ENCODE measurements at regions not wholly inside any gene's neighbourhood (a gene's known extent, or its start where the extent isn't known, plus 50 kb on each side); places are given as distances from the start of the nearest gene placed in this dataset.
"Not testable (repeated sequence)": the region's sequence is repeated elsewhere in the genome, so short reads cannot be mapped to it uniquely, and the experiment has no call there.

DNA sequence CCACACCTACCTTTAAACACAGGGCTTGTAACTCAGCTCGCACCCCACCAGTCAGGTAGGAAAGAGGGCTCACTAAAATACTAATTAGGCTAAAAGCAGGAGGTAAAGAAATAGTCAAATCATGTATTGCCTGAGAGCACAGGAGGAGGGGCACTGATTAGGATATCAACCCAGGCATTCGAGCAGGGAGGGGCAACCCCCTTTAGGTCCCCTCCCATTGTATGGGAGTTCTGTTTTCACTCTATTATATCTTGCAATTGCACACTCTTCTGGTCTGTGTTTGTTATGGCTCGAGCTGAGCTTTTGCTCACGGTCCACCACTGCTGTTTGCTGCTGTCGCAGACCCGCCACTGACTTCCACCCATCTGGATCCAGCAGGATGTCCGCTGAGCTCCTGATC, 657.2 kb downstream of the PRIM2 start:
- no peak overlapping the region for H3K27ac ChIP-seq (ENCODE audit: low read length)
- CTCF ChIA-PET: no interaction called here
- no peaks in the 10 kb centered on the region for H3K36me3 ChIP-seq (ENCODE audit: low read depth, low read length)
- no peak for TF ChIP-seq EZH2 (IDR thresholded peaks at IDR 0.05; ENCODE audit: low read length, unreplicated experiment)
- no peak for TF ChIP-seq EZH2phosphoT487 (IDR thresholded peaks at IDR 0.05; ENCODE audit: borderline replicate concordance, low read length)
- no peaks in the 10 kb centered on the region for H3K79me2 ChIP-seq (ENCODE audit: low read length)
- ATAC-seq: no peak
- no peak overlapping the region for H3K9ac ChIP-seq (ENCODE audit: low read length)
- POLR2A ChIA-PET (ENCODE audit: unreplicated experiment): no interaction called here
- H3K4me1 ChIP-seq (ENCODE audit: insufficient read depth, low read length): no peaks in the 10 kb centered on the region
- H4K20me1 ChIP-seq (ENCODE audit: low read length): no peaks in the 10 kb centered on the region
- no peaks in the 10 kb centered on the region for H3K27me3 ChIP-seq (ENCODE audit: low read length)
- no peak overlapping the region for H2AFZ ChIP-seq (ENCODE audit: low read length)
- DNase-seq: no peak
- no peaks in the 10 kb centered on the region for H3K9me3 ChIP-seq (ENCODE audit: low read length)
- no TSS peak for BruUV-seq (replicated peaks)
- intact Hi-C loops (cut with micrococcal nuclease): no loop called here
- no peak overlapping the region for H3K4me2 ChIP-seq (ENCODE audit: low read length)
- no peaks in the 10 kb centered on the region for H3K9me2 ChIP-seq (replicated peaks; ENCODE audit: low read length)
- H3K4me3 ChIP-seq (ENCODE audit: low read length): no peak overlapping the region
- no peaks in the 10 kb centered on the region for H3F3A ChIP-seq (ENCODE audit: low read length, unreplicated experiment)

DNA sequence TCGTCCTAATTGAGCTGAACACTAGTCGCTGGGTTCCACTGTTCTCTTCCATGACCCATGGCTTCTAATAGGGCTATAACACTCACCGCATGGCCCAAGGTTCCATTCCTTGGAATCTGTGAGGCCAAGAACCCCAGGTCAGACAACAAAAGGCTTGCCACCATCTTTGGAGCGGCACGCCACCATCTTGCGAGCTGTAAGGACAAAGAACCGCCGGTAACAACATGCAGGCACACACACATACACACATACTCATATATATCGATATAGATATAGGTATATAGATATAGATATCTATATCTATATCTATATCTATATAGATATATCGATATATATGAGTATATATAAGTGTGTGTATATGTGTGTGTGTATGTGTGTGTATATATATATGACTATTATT, 657.7 kb downstream of the PRIM2 start:
- H4K20me1 ChIP-seq (ENCODE audit: low read length); H3K9ac ChIP-seq (ENCODE audit: low read length); CTCF ChIA-PET; intact Hi-C loops (cut with micrococcal nuclease); H3K27ac ChIP-seq (ENCODE audit: low read length); H3K4me1 ChIP-seq (ENCODE audit: insufficient read depth, low read length); H2AFZ ChIP-seq (ENCODE audit: low read length); POLR2A ChIA-PET (ENCODE audit: unreplicated experiment); ATAC-seq; H3F3A ChIP-seq (ENCODE audit: low read length, unreplicated experiment); H3K36me3 ChIP-seq (ENCODE audit: low read depth, low read length); H3K9me3 ChIP-seq (ENCODE audit: low read length); DNase-seq; H3K4me2 ChIP-seq (ENCODE audit: low read length); H3K79me2 ChIP-seq (ENCODE audit: low read length); BruUV-seq (replicated peaks); H3K27me3 ChIP-seq (ENCODE audit: low read length); H3K4me3 ChIP-seq (ENCODE audit: low read length); H3K9me2 ChIP-seq (replicated peaks; ENCODE audit: low read length): not testable (repeated sequence)

DNA sequence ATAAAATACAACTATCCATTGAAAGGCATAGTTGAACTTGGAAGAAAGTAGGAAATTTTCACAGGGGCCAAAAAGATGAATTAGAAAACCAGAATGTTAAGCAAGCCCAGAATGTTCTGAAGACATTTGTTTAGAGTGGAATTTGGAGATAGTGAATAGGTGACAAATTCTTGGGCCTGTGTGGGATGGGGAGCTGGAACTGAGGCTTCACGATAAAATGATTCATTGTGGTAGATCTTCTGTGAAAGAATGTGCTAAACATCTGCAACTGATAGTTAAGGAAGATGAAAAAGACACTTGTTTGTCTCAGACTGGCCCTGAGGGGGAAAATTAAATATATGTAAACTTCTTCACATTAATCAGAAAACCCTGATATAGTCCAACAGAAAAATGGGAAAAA, 658.9 kb downstream of the PRIM2 start:
- CTCF ChIA-PET; H4K20me1 ChIP-seq (ENCODE audit: low read length); H3K79me2 ChIP-seq (ENCODE audit: low read length); BruUV-seq (replicated peaks); H3K9me3 ChIP-seq (ENCODE audit: low read length); H3K9me2 ChIP-seq (replicated peaks; ENCODE audit: low read length); H3K4me3 ChIP-seq (ENCODE audit: low read length); intact Hi-C loops (cut with micrococcal nuclease); H2AFZ ChIP-seq (ENCODE audit: low read length); H3K4me2 ChIP-seq (ENCODE audit: low read length); H3K4me1 ChIP-seq (ENCODE audit: insufficient read depth, low read length); H3K36me3 ChIP-seq (ENCODE audit: low read depth, low read length); H3F3A ChIP-seq (ENCODE audit: low read length, unreplicated experiment); POLR2A ChIA-PET (ENCODE audit: unreplicated experiment); H3K27ac ChIP-seq (ENCODE audit: low read length); H3K27me3 ChIP-seq (ENCODE audit: low read length); ATAC-seq; H3K9ac ChIP-seq (ENCODE audit: low read length); DNase-seq: not testable (repeated sequence)

DNA sequence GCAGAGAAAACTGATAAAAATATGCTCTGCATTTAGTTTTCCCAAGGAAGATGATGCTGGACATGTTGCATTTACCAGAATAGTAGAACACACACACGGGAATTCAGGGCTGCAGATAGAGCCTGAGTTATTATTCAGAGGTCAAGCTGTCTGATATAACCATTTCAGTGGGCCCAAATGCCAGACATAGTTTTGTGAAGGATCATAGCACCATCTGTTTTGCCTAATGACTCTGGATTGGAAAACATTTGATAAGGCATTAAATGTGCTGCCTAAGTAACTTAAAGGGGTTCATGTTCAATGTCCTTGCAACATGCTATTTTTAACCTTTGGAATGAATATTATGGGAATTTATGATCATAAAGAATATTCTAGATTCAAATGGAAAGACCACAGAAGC, 666.2 kb downstream of the PRIM2 start:
- H3K4me2 ChIP-seq (ENCODE audit: low read length); H3K27me3 ChIP-seq (ENCODE audit: low read length); BruUV-seq (replicated peaks); H2AFZ ChIP-seq (ENCODE audit: low read length); POLR2A ChIA-PET (ENCODE audit: unreplicated experiment); H3K9me2 ChIP-seq (replicated peaks; ENCODE audit: low read length); DNase-seq; intact Hi-C loops (cut with micrococcal nuclease); H3K9me3 ChIP-seq (ENCODE audit: low read length); H3K9ac ChIP-seq (ENCODE audit: low read length); H3K4me3 ChIP-seq (ENCODE audit: low read length); H3F3A ChIP-seq (ENCODE audit: low read length, unreplicated experiment); H3K4me1 ChIP-seq (ENCODE audit: insufficient read depth, low read length); H4K20me1 ChIP-seq (ENCODE audit: low read length); CTCF ChIA-PET; ATAC-seq; H3K36me3 ChIP-seq (ENCODE audit: low read depth, low read length); H3K27ac ChIP-seq (ENCODE audit: low read length); H3K79me2 ChIP-seq (ENCODE audit: low read length): not testable (repeated sequence)

- BruUV-seq (replicated peaks); CTCF ChIA-PET; H3K4me2 ChIP-seq (ENCODE audit: low read length); H3K4me1 ChIP-seq (ENCODE audit: insufficient read depth, low read length); H4K20me1 ChIP-seq (ENCODE audit: low read length); H3F3A ChIP-seq (ENCODE audit: low read length, unreplicated experiment); H3K27ac ChIP-seq (ENCODE audit: low read length); H3K36me3 ChIP-seq (ENCODE audit: low read depth, low read length); POLR2A ChIA-PET (ENCODE audit: unreplicated experiment); ATAC-seq; intact Hi-C loops (cut with micrococcal nuclease); H3K27me3 ChIP-seq (ENCODE audit: low read length); H3K9me2 ChIP-seq (replicated peaks; ENCODE audit: low read length); H3K9ac ChIP-seq (ENCODE audit: low read length); H2AFZ ChIP-seq (ENCODE audit: low read length); DNase-seq; H3K79me2 ChIP-seq (ENCODE audit: low read length); H3K4me3 ChIP-seq (ENCODE audit: low read length); H3K9me3 ChIP-seq (ENCODE audit: low read length): not testable (repeated sequence)
Observed at GRCh38 chr6:57984575-57984974, 667.1 kb downstream of the PRIM2 start.

DNA sequence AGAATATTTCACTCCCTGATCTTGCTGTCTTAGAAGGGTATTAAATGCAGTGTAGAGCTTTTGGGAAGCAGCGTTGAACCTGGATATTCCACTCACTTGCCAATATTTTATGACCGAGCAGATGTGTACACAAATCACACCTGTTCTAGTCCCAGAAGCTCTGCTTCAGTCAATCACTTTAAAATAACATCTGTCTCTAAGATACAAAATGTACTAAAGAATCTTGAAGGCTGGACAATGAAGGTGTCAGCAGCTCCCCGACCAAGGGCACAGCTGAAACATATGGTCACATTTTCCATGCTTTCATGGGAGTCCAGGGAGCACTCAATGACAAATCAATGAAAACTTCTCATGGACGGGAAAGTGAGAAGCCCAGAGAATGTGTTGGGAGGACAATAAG, 668.3 kb downstream of the PRIM2 start:
- H3K4me1 ChIP-seq (ENCODE audit: insufficient read depth, low read length); H2AFZ ChIP-seq (ENCODE audit: low read length); H3K27me3 ChIP-seq (ENCODE audit: low read length); H3K27ac ChIP-seq (ENCODE audit: low read length); H4K20me1 ChIP-seq (ENCODE audit: low read length); H3K79me2 ChIP-seq (ENCODE audit: low read length); H3K9me2 ChIP-seq (replicated peaks; ENCODE audit: low read length); POLR2A ChIA-PET (ENCODE audit: unreplicated experiment); ATAC-seq; H3F3A ChIP-seq (ENCODE audit: low read length, unreplicated experiment); CTCF ChIA-PET; H3K4me3 ChIP-seq (ENCODE audit: low read length); DNase-seq; H3K9ac ChIP-seq (ENCODE audit: low read length); intact Hi-C loops (cut with micrococcal nuclease); BruUV-seq (replicated peaks); H3K36me3 ChIP-seq (ENCODE audit: low read depth, low read length); H3K9me3 ChIP-seq (ENCODE audit: low read length); H3K4me2 ChIP-seq (ENCODE audit: low read length): not testable (repeated sequence)

DNA sequence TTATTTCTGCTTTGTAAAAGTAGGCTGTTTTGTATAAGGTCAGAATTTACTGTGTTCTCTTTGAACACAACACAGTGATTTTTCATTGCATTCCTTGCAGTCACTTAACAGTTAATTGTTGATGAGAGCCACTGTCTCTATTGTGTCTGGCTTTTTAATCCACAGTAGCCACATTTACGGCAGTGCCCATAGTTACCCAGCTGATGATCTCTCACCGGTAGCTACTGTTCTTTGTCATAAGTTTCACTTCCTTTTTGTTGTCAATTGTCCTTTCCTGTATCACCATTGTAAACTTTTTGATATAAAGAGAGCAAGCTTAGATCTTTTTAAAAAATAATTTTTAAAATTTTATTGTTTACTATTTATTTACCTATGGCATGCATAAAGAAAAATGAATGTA, 669.2 kb downstream of the PRIM2 start:
- ATAC-seq; H3K9me2 ChIP-seq (replicated peaks; ENCODE audit: low read length); BruUV-seq (replicated peaks): not testable (repeated sequence)

More for the DNA sequence above, 669.2 kb downstream of the PRIM2 start:
- H2AFZ ChIP-seq (ENCODE audit: low read length); H3F3A ChIP-seq (ENCODE audit: low read length, unreplicated experiment); H3K4me1 ChIP-seq (ENCODE audit: insufficient read depth, low read length); intact Hi-C loops (cut with micrococcal nuclease); CTCF ChIA-PET; H3K4me2 ChIP-seq (ENCODE audit: low read length); H3K27me3 ChIP-seq (ENCODE audit: low read length); H3K79me2 ChIP-seq (ENCODE audit: low read length); H3K9me3 ChIP-seq (ENCODE audit: low read length); H4K20me1 ChIP-seq (ENCODE audit: low read length); H3K36me3 ChIP-seq (ENCODE audit: low read depth, low read length); H3K9ac ChIP-seq (ENCODE audit: low read length); DNase-seq; H3K27ac ChIP-seq (ENCODE audit: low read length); POLR2A ChIA-PET (ENCODE audit: unreplicated experiment); H3K4me3 ChIP-seq (ENCODE audit: low read length): not testable (repeated sequence)
